ENCODE measurements at regions not wholly inside any gene's neighbourhood (a gene's known extent, or its start where the extent isn't known, plus 50 kb on each side); places are given as distances from the start of the nearest gene placed in this dataset.
"Not testable (repeated sequence)": the region's sequence is repeated elsewhere in the genome, so short reads cannot be mapped to it uniquely, and the experiment has no call there.

DNA sequence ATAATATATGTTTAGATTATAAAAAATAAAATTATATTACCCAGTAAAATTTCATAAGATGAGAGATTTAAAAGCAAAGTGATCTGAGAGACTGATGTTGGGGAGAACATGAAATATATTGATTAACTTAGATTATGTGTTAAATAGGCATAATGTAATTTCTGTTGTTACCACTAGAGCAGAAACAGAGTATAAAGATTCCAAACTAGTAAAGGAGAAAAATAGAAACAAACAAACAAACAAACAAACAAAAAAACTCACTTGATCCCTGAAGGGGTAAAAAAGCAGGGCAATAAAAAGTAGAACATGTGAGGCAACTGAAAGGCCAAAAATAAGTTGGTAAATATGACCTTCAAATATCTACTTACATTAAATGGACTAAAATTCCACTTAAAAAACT is 640.4 kb upstream of the RGS18 start:
- H3K9me3 ChIP-seq (ENCODE audit: control insufficient read depth, insufficient read depth, low read length), result no peaks in the 10 kb centered on the region
- no peaks in the 10 kb centered on the region for H3F3A ChIP-seq (ENCODE audit: control insufficient read depth, insufficient read depth)
- H3K4me2 ChIP-seq (ENCODE audit: low read length), result no peak overlapping the region
- no peaks in the 10 kb centered on the region for H4K20me1 ChIP-seq (ENCODE audit: control insufficient read depth, insufficient read depth, low read depth, low read length)
- no peaks in the 10 kb centered on the region for H3K27me3 ChIP-seq (ENCODE audit: control insufficient read depth, low read length)
- no peak for TF ChIP-seq EZH2phosphoT487 (IDR thresholded peaks at IDR 0.05; ENCODE audit: borderline replicate concordance, low read length)
- TF ChIP-seq, protein P1, sequence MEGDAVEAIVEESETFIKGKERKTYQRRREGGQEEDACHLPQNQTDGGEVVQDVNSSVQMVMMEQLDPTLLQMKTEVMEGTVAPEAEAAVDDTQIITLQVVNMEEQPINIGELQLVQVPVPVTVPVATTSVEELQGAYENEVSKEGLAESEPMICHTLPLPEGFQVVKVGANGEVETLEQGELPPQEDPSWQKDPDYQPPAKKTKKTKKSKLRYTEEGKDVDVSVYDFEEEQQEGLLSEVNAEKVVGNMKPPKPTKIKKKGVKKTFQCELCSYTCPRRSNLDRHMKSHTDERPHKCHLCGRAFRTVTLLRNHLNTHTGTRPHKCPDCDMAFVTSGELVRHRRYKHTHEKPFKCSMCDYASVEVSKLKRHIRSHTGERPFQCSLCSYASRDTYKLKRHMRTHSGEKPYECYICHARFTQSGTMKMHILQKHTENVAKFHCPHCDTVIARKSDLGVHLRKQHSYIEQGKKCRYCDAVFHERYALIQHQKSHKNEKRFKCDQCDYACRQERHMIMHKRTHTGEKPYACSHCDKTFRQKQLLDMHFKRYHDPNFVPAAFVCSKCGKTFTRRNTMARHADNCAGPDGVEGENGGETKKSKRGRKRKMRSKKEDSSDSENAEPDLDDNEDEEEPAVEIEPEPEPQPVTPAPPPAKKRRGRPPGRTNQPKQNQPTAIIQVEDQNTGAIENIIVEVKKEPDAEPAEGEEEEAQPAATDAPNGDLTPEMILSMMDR (IDR thresholded peaks at IDR 0.05; ENCODE audit: low read depth, low read length, poor library complexity, severe bottlenecking), result no peak
- no peaks in the 10 kb centered on the region for H3K79me2 ChIP-seq (ENCODE audit: control insufficient read depth, low read length)
- no peaks in the 10 kb centered on the region for H3K36me3 ChIP-seq (ENCODE audit: control insufficient read depth, low read length)
- no peaks in the 10 kb centered on the region for H3K9me2 ChIP-seq (replicated peaks; ENCODE audit: control insufficient read depth, low read length)
- no peaks in the 10 kb centered on the region for H3K4me1 ChIP-seq (ENCODE audit: control insufficient read depth, low read length)
- H3K4me3 ChIP-seq (ENCODE audit: low read length), result no peak overlapping the region
- no peak overlapping the region for H3K27ac ChIP-seq (ENCODE audit: low read depth, low read length)

DNA sequence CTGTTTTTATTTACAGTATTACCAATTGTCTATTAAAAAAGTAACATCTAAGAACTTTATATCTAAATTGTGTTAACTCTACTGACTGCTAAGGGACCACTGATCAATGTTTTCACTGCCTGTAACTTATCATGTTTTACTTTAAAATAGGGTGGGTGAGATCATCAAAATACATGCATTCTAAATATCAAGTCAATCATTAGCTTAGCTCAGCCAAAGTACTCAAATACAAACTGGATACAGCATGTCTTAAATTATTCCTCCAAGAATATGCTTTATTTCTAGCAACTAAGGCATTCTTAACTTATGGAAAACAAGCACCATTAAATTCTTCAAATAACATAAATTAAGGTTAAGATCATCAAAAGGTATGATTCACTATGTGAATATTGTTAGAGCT is 638.7 kb upstream of the RGS18 start:
- Histone ChIP-seq H3K27me3 (ENCODE audit: control insufficient read depth, low read length) (no peaks in the 10 kb centered on the region), H3K4me1 (ENCODE audit: control insufficient read depth, low read length) (no peaks in the 10 kb centered on the region), H3K36me3 (ENCODE audit: control insufficient read depth, low read length) (no peaks in the 10 kb centered on the region), H4K20me1 (ENCODE audit: control insufficient read depth, insufficient read depth, low read depth, low read length) (no peaks in the 10 kb centered on the region), H3F3A (ENCODE audit: control insufficient read depth, insufficient read depth) (no peaks in the 10 kb centered on the region), H3K27ac (ENCODE audit: low read depth, low read length) (no peak overlapping the region), H3K79me2 (ENCODE audit: control insufficient read depth, low read length) (no peaks in the 10 kb centered on the region), H3K4me2 (ENCODE audit: low read length) (no peak overlapping the region), H3K9me2 (replicated peaks; ENCODE audit: control insufficient read depth, low read length) (no peaks in the 10 kb centered on the region), H3K4me3 (ENCODE audit: low read length) (no peak overlapping the region), H3K9me3 (ENCODE audit: control insufficient read depth, insufficient read depth, low read length) (no peaks in the 10 kb centered on the region)
- TF ChIP-seq, protein P1 (IDR thresholded peaks at IDR 0.05; ENCODE audit: low read depth, low read length, poor library complexity, severe bottlenecking), result no peak
- TF ChIP-seq EZH2phosphoT487 (IDR thresholded peaks at IDR 0.05; ENCODE audit: borderline replicate concordance, low read length), result no peak

DNA sequence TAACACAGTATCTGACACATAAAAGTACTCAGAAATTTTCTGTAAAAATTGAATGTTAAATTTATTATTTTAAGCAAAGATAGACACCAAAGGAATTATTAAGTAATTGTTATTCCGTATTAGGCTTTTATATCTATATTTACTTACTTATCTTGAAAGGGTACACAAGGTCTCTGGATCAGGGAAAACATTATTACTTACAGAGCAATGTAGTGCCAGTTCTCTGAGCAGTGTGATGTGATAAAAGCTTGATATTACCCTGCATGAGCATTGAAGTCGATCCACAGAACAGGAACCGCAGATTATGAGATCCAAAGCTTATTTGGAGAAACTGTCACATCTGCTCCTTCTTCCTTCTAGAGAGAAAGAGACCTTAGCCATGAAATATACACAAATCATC is 637.9 kb upstream of the RGS18 start:
- H4K20me1 ChIP-seq (ENCODE audit: control insufficient read depth, insufficient read depth, low read depth, low read length), result no peaks in the 10 kb centered on the region
- H3K27ac ChIP-seq (ENCODE audit: low read depth, low read length), result no peak overlapping the region
- H3K4me2 ChIP-seq (ENCODE audit: low read length), result no peak overlapping the region
- H3K9me2 ChIP-seq (replicated peaks; ENCODE audit: control insufficient read depth, low read length), result no peaks in the 10 kb centered on the region
- TF ChIP-seq, protein P1 (IDR thresholded peaks at IDR 0.05; ENCODE audit: low read depth, low read length, poor library complexity, severe bottlenecking), result no peak
- TF ChIP-seq EZH2phosphoT487 (IDR thresholded peaks at IDR 0.05; ENCODE audit: borderline replicate concordance, low read length), result no peak
- no peaks in the 10 kb centered on the region for H3K79me2 ChIP-seq (ENCODE audit: control insufficient read depth, low read length)
- no peaks in the 10 kb centered on the region for H3K4me1 ChIP-seq (ENCODE audit: control insufficient read depth, low read length)
- no peaks in the 10 kb centered on the region for H3K36me3 ChIP-seq (ENCODE audit: control insufficient read depth, low read length)
- H3K27me3 ChIP-seq (ENCODE audit: control insufficient read depth, low read length), result no peaks in the 10 kb centered on the region
- no peaks in the 10 kb centered on the region for H3K9me3 ChIP-seq (ENCODE audit: control insufficient read depth, insufficient read depth, low read length)
- no peaks in the 10 kb centered on the region for H3F3A ChIP-seq (ENCODE audit: control insufficient read depth, insufficient read depth)
- H3K4me3 ChIP-seq (ENCODE audit: low read length), result no peak overlapping the region

DNA sequence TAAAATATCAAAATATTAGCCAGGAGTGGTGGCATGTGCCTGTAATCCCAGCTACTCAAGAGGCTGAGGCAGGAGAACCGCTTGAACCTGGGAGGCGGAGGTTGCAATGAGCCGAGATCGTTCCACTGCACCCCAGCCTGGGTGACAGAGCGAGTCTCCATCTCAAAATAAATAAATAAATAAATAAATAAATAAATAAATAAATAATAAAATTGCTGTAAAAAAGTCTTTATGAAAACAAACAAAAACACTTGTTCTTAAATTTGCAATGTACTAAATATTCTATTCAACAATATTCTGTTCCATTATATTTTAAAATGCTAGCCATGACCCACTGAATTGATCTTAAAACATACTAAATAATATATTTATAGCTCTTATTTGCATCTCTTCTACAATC is 632.3 kb upstream of the RGS18 start:
- not testable (repeated sequence) for H3K4me3 ChIP-seq (ENCODE audit: low read length); H3K4me2 ChIP-seq (ENCODE audit: low read length); H3K9me2 ChIP-seq (replicated peaks; ENCODE audit: control insufficient read depth, low read length); H3K27me3 ChIP-seq (ENCODE audit: control insufficient read depth, low read length); H3K36me3 ChIP-seq (ENCODE audit: control insufficient read depth, low read length); H3K9me3 ChIP-seq (ENCODE audit: control insufficient read depth, insufficient read depth, low read length); H3K79me2 ChIP-seq (ENCODE audit: control insufficient read depth, low read length); H3K27ac ChIP-seq (ENCODE audit: low read depth, low read length); H4K20me1 ChIP-seq (ENCODE audit: control insufficient read depth, insufficient read depth, low read depth, low read length); H3F3A ChIP-seq (ENCODE audit: control insufficient read depth, insufficient read depth)
- H3K4me1 ChIP-seq (ENCODE audit: control insufficient read depth, low read length), result peaks cover 11% of the 10 kb centered on the region
